ENCODE measurements at regions not wholly inside any gene's neighbourhood (a gene's known extent, or its start where the extent isn't known, plus 50 kb on each side); places are given as distances from the start of the nearest gene placed in this dataset.

- Histone ChIP-seq H3K36me3 (ENCODE audit: control insufficient read depth, insufficient read depth, low read length) (no peaks in the 10 kb centered on the region), H3K4me3 (ENCODE audit: low read depth, low read length) (no peak overlapping the region), H3K27ac (ENCODE audit: insufficient read depth, low read length, poor library complexity, severe bottlenecking) (no peak overlapping the region), H3K9me3 (ENCODE audit: control insufficient read depth in 2 of 2, low read length in 2 of 2) (no peaks in the 10 kb centered on the region), H3K27me3 (ENCODE audit: control insufficient read depth, insufficient read depth, low read length) (no peaks in the 10 kb centered on the region), H3K4me1 (ENCODE audit: control insufficient read depth, insufficient read depth, low read length, poor library complexity, severe bottlenecking) (no peaks in the 10 kb centered on the region)
- Mint-ChIP-seq H3K27me3 (no peaks in the 10 kb centered on the region), H3K27ac (no peak overlapping the region), H3K4me1 (no peaks in the 10 kb centered on the region), H3K4me3 (no peak overlapping the region), H3K36me3 (no peaks in the 10 kb centered on the region), H3K9me3 (peaks cover 0 to 3% (median 0%) of the 10 kb centered on the region in 7 donors)
- DNase-seq (no peak), ATAC-seq (ENCODE audit: low read depth in 2 of 2) (no peak)
Measured at GRCh38 chr7:33805630-33806233, 99.6 kb upstream of the BMPER start.

- no peaks in the 10 kb centered on the region for H3K4me1 ChIP-seq (ENCODE audit: control insufficient read depth, insufficient read depth, low read length, poor library complexity, severe bottlenecking)
- H3K27me3 ChIP-seq (ENCODE audit: control insufficient read depth, insufficient read depth, low read length), result no peaks in the 10 kb centered on the region
- Mint-ChIP-seq H3K36me3 (no peaks in the 10 kb centered on the region), H3K9me3 (peaks cover 0 to 4% (median 0%) of the 10 kb centered on the region in 7 donors), H3K27me3 (no peaks in the 10 kb centered on the region), H3K4me1 (no peaks in the 10 kb centered on the region), H3K4me3 (no peak overlapping the region), H3K27ac (no peak overlapping the region)
- H3K4me3 ChIP-seq (ENCODE audit: low read depth, low read length), result no peak overlapping the region
- DNase-seq (no peak), ATAC-seq (ENCODE audit: low read depth in 2 of 2) (no peak)
- H3K9me3 ChIP-seq (ENCODE audit: control insufficient read depth in 2 of 2, low read length in 2 of 2), result no peaks in the 10 kb centered on the region
- no peak overlapping the region for H3K27ac ChIP-seq (ENCODE audit: insufficient read depth, low read length, poor library complexity, severe bottlenecking)
- no peaks in the 10 kb centered on the region for H3K36me3 ChIP-seq (ENCODE audit: control insufficient read depth, insufficient read depth, low read length)
Measured at GRCh38 chr7:33806298-33807154, 98.8 kb upstream of the BMPER start.

GRCh38 chr7:33807155-33807530, 98.2 kb upstream of the BMPER start:
- Mint-ChIP-seq H3K4me1 (no peaks in the 10 kb centered on the region), H3K27me3 (no peaks in the 10 kb centered on the region), H3K4me3 (no peak overlapping the region), H3K36me3 (no peaks in the 10 kb centered on the region), H3K9me3 (peaks cover 0 to 4% (median 0%) of the 10 kb centered on the region in 7 donors), H3K27ac (no peak overlapping the region)
- Histone ChIP-seq H3K4me3 (ENCODE audit: low read depth, low read length) (no peak overlapping the region), H3K27me3 (ENCODE audit: control insufficient read depth, insufficient read depth, low read length) (no peaks in the 10 kb centered on the region), H3K9me3 (ENCODE audit: control insufficient read depth in 2 of 2, low read length in 2 of 2) (no peaks in the 10 kb centered on the region), H3K4me1 (ENCODE audit: control insufficient read depth, insufficient read depth, low read length, poor library complexity, severe bottlenecking) (no peaks in the 10 kb centered on the region), H3K27ac (ENCODE audit: insufficient read depth, low read length, poor library complexity, severe bottlenecking) (no peak overlapping the region), H3K36me3 (ENCODE audit: control insufficient read depth, insufficient read depth, low read length) (no peaks in the 10 kb centered on the region)
- ATAC-seq (ENCODE audit: low read depth in 2 of 2), result no peak
- no peak for DNase-seq

GRCh38 chr7:33807779-33808482, 97.4 kb upstream of the BMPER start:
- Mint-ChIP-seq H3K9me3 (peaks cover 0 to 4% (median 0%) of the 10 kb centered on the region in 7 donors), H3K36me3 (no peaks in the 10 kb centered on the region), H3K27me3 (no peaks in the 10 kb centered on the region), H3K4me1 (no peaks in the 10 kb centered on the region), H3K27ac (no peak overlapping the region), H3K4me3 (no peak overlapping the region)
- H3K4me3 ChIP-seq (ENCODE audit: low read depth, low read length), result no peak overlapping the region
- H3K9me3 ChIP-seq (ENCODE audit: control insufficient read depth in 2 of 2, low read length in 2 of 2), result no peaks in the 10 kb centered on the region
- no peaks in the 10 kb centered on the region for H3K27me3 ChIP-seq (ENCODE audit: control insufficient read depth, insufficient read depth, low read length)
- ATAC-seq (ENCODE audit: low read depth in 2 of 2) (no peak), DNase-seq (no peak)
- no peaks in the 10 kb centered on the region for H3K4me1 ChIP-seq (ENCODE audit: control insufficient read depth, insufficient read depth, low read length, poor library complexity, severe bottlenecking)
- no peak overlapping the region for H3K27ac ChIP-seq (ENCODE audit: insufficient read depth, low read length, poor library complexity, severe bottlenecking)
- H3K36me3 ChIP-seq (ENCODE audit: control insufficient read depth, insufficient read depth, low read length), result no peaks in the 10 kb centered on the region

GRCh38 chr7:33809228-33809627, 96.1 kb upstream of the BMPER start:
- Mint-ChIP-seq H3K27me3 (no peaks in the 10 kb centered on the region), H3K4me3 (no peak overlapping the region), H3K9me3 (peaks cover 0 to 4% (median 0%) of the 10 kb centered on the region in 7 donors), H3K4me1 (no peaks in the 10 kb centered on the region), H3K36me3 (no peaks in the 10 kb centered on the region), H3K27ac (no peak overlapping the region)
- H3K27ac ChIP-seq (ENCODE audit: insufficient read depth, low read length, poor library complexity, severe bottlenecking), result no peak overlapping the region
- no peak for DNase-seq
- no peak overlapping the region for H3K4me3 ChIP-seq (ENCODE audit: low read depth, low read length)
- no peaks in the 10 kb centered on the region for H3K36me3 ChIP-seq (ENCODE audit: control insufficient read depth, insufficient read depth, low read length)
- H3K27me3 ChIP-seq (ENCODE audit: control insufficient read depth, insufficient read depth, low read length), result no peaks in the 10 kb centered on the region
- no peaks in the 10 kb centered on the region for H3K4me1 ChIP-seq (ENCODE audit: control insufficient read depth, insufficient read depth, low read length, poor library complexity, severe bottlenecking)
- no peak for ATAC-seq (ENCODE audit: low read depth in 2 of 2)
- no peaks in the 10 kb centered on the region for H3K9me3 ChIP-seq (ENCODE audit: control insufficient read depth in 2 of 2, low read length in 2 of 2)

- H3K27me3 Mint-ChIP-seq, result no peaks in the 10 kb centered on the region
- Histone ChIP-seq H3K4me3 (ENCODE audit: low read depth, low read length) (no peak overlapping the region), H3K9me3 (ENCODE audit: control insufficient read depth in 2 of 2, low read length in 2 of 2) (no peaks in the 10 kb centered on the region), H3K27me3 (ENCODE audit: control insufficient read depth, insufficient read depth, low read length) (no peaks in the 10 kb centered on the region), H3K4me1 (ENCODE audit: control insufficient read depth, insufficient read depth, low read length, poor library complexity, severe bottlenecking) (no peaks in the 10 kb centered on the region), H3K27ac (ENCODE audit: insufficient read depth, low read length, poor library complexity, severe bottlenecking) (no peak overlapping the region), H3K36me3 (ENCODE audit: control insufficient read depth, insufficient read depth, low read length) (no peaks in the 10 kb centered on the region)
- H3K4me1 Mint-ChIP-seq, result no peaks in the 10 kb centered on the region
- ATAC-seq (ENCODE audit: low read depth in 2 of 2) (no peak), DNase-seq (no peak)
- peaks cover 0 to 4% (median 0%) of the 10 kb centered on the region in 7 donors for H3K9me3 Mint-ChIP-seq
- H3K4me3 Mint-ChIP-seq, result no peak overlapping the region
- H3K27ac Mint-ChIP-seq, result no peak overlapping the region
- H3K36me3 Mint-ChIP-seq, result no peaks in the 10 kb centered on the region
Measured at GRCh38 chr7:33810356-33810755, 95.0 kb upstream of the BMPER start.

GRCh38 chr7:33813331-33813730, 92.0 kb upstream of the BMPER start:
- H3K9me3 Mint-ChIP-seq, result peaks cover 0 to 3% (median 0%) of the 10 kb centered on the region in 7 donors
- no peaks in the 10 kb centered on the region for H3K27me3 ChIP-seq (ENCODE audit: control insufficient read depth, insufficient read depth, low read length)
- no peaks in the 10 kb centered on the region for H3K4me1 Mint-ChIP-seq
- H3K36me3 Mint-ChIP-seq, result no peaks in the 10 kb centered on the region
- no peak overlapping the region for H3K27ac Mint-ChIP-seq
- no peak overlapping the region for H3K27ac ChIP-seq (ENCODE audit: insufficient read depth, low read length, poor library complexity, severe bottlenecking)
- H3K4me1 ChIP-seq (ENCODE audit: control insufficient read depth, insufficient read depth, low read length, poor library complexity, severe bottlenecking), result no peaks in the 10 kb centered on the region
- ATAC-seq (ENCODE audit: low read depth in 2 of 2), result no peak
- H3K4me3 ChIP-seq (ENCODE audit: low read depth, low read length), result no peak overlapping the region
- H3K36me3 ChIP-seq (ENCODE audit: control insufficient read depth, insufficient read depth, low read length), result no peaks in the 10 kb centered on the region
- no peak overlapping the region for H3K4me3 Mint-ChIP-seq
- DNase-seq, result no peak
- no peaks in the 10 kb centered on the region for H3K9me3 ChIP-seq (ENCODE audit: control insufficient read depth in 2 of 2, low read length in 2 of 2)
- H3K27me3 Mint-ChIP-seq, result no peaks in the 10 kb centered on the region

All from CD4-positive, CD25-positive, alpha-beta regulatory T cell (primary cell).